HG03520 (cell line): ENCODE measurements at regions not wholly inside any gene's neighbourhood (a gene's known extent, or its start where the extent isn't known, plus 50 kb on each side); places are given as distances from the start of the nearest gene placed in this dataset.

ENCODE experiments used
- ATAC-seq: cut with Tn5 transposase; IDR thresholded peaks from one replicate; pipeline ENCODE4 v1.9.1; 2021; ENCODE audit warnings: mild to moderate bottlenecking, moderate library complexity; ENCODE audit not compliant: unreplicated experiment

DNA sequence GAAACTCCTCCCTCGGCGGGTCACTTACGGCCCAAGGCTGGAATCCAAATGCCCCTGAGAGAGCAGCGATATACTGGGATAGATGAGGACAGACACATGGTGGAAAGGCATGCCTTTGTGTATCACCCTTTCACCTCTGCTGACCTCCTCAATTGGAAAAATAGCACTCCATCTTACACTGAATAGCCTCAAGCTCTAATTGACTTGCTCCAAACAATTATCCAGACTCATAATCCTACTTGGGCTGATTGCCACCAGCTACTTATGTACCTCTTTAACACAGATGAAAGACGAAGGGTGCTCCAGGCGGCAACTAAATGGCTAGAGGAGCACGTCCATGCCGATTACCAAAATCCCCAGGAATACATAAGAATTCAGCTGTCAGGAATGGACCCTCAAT lies 1142.2 kb downstream of the ARAP2 start:
- no peak for ATAC-seq

- ATAC-seq = no peak
Observed at GRCh38 chr4:35105486-35105885, 1138.8 kb downstream of the ARAP2 start.

GRCh38 chr4:35106091-35106734 lies 1138.1 kb downstream of the ARAP2 start:
- no peak for ATAC-seq

DNA sequence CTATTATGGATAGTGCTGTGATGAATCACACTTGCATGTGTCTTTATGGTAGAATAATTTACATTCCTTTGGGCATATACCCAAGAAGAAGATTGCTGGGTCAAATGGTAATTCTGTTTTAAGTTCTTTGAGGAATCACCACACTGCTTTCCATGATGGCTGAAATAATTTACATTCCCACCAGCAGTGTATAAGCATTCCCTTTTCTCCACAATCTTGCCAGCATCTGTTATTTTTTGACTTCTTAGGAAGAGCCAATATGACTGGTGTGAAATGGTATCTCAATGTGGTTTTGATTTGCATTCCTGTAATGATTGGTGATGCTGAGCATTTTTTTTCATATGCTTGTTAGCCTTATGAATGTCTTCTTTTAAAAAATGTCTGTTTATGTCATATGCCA lies 1120.2 kb downstream of the ARAP2 start:
- no peak for ATAC-seq

DNA sequence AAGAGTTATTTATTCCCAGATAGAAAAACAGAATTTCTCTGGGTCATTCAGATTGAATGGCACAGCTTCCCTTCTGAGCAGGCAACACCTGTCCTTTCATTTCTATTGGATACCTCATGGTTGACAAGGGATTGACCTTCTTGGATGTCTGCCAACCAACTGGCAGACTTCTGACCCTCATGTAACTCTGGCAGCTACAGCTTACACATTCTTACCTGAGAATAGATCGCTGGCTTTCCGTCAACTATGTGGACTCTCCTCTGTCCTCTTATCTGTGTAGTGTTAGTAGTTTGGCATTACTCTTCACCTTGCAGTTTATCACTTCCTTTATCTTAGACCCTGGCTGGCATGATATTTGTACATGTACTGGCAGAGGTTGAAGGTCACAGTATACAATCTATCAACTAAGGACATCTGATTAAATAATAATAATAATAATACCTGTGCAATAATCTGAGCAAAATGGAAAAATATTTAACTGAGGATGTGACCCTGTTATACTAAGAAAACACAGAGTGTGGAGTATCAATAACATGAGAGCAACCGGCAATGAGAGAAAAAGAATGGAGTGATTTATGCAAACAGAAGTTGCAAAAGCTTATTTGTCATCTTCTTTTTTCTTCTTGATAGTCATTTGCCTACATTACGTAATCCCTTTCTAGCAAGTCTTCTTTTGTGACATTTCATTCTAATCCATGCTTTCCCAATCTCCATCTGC lies 1118.2 kb downstream of the ARAP2 start:
- ATAC-seq = no peak

DNA sequence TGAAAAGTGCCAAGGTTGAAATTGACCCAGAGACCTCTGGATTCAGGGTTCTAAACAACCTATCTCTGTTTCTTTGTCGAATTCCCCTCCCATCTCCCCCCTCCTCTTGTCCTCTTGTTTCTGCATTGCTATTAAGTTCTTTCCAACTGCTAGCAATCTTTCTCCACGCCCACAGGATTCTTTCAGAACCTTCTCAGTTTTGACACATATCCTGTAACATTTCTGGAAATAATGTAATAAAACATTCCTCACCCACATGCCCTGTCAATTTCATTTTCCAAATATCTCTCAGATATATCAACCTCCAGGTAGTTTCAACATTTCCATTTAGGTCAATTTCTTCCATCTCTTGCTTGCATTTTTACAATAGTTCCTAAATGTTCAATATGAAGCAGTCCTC lies 1105.9 kb downstream of the ARAP2 start:
- no peak for ATAC-seq

- ATAC-seq = no peak
Observed at GRCh38 chr4:35147761-35148160, 1096.6 kb downstream of the ARAP2 start.

- ATAC-seq = no peak
Observed at GRCh38 chr4:35151816-35152572, 1092.3 kb downstream of the ARAP2 start.

DNA sequence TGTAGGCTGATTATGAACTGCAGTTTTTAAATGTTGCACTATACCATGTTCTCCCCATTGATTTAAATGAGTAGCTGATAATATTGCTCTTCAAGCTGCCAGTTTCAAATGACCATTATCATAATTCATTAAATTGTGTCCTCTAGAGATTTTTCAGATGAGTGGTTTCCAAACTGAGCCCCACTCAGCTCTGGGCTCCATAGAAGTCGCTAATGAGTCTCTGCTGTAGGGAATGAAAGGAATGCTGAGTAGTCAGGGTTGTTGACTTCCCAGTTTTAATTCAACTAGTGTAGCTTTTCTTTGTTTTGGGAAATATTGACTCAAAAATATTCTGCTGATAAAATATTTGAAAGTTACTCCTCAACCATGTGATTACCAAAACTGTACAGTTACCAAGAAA lies 1081.1 kb downstream of the ARAP2 start:
- ATAC-seq = no peak

GRCh38 chr4:35164063-35164462 lies 1080.3 kb downstream of the ARAP2 start:
- no peak for ATAC-seq

DNA sequence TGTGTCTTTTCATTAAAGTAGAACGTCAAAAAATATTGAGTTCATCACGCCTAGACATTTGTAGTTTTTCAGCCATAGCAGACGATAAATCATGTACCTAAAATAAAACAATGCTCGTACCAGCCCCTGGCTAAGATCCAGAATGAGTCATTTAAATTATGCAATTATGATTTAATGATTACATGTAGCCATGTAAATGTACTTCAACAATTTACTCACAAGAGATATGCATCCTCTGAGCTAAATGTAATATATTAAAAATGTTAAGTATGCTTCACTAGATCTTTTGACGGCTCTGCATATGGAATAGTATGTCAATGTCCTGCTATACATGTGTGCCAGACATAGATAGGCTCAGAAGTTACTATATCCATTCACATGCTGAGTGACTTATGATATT lies 1077.8 kb downstream of the ARAP2 start:
- ATAC-seq = no peak

- ATAC-seq = no peak
Observed at GRCh38 chr4:35167385-35167784, 1076.9 kb downstream of the ARAP2 start.

GRCh38 chr4:35175487-35175886 lies 1068.8 kb downstream of the ARAP2 start:
- ATAC-seq = no peak

- ATAC-seq = no peak
Observed at GRCh38 chr4:35175894-35176293, 1068.4 kb downstream of the ARAP2 start.

GRCh38 chr4:35182451-35182850 lies 1061.9 kb downstream of the ARAP2 start:
- no peak for ATAC-seq

- no peak for ATAC-seq
Observed at GRCh38 chr4:35189988-35190613, 1054.2 kb downstream of the ARAP2 start.

- no peak for ATAC-seq
Observed at GRCh38 chr4:35201403-35201802, 1042.9 kb downstream of the ARAP2 start.

GRCh38 chr4:35216636-35217035 lies 1027.7 kb downstream of the ARAP2 start:
- ATAC-seq = no peak

DNA sequence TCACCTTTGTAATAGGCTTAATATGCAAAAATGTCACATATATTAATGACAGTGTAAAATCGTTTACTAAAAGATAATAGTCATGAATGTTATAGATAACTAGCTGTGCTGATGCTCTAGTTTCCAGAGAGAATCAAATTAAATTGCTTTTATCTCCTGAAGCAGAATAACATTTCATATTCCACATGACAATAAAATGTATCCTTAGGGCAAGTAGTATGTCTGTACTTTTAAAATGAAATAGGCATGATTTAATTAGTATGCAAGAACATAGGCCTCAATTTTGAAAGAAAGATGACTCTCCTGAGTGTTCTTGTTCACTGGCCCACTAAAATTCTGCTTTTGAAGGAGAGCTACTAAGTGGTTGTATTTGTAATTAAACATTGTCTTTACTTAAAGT lies 1027.0 kb downstream of the ARAP2 start:
- ATAC-seq = no peak

DNA sequence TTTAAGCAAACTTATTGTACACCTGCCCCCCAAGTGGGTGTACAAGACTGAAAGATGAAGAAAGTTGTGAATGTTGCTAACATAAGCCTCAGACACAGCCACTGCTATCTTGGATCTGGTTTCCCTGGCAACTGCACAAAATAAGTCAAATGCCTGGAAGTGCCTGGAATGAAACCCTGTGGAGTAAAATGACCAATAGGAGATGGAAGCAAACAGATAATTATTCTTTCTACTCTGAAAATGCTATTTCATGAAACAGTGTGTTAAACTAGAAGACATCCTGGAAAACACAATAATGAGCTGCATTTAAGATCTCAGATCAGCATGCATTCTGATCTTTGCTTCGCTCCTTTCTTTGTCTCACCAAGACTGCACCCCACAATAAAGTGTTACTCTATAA lies 1016.0 kb downstream of the ARAP2 start:
- no peak for ATAC-seq

DNA sequence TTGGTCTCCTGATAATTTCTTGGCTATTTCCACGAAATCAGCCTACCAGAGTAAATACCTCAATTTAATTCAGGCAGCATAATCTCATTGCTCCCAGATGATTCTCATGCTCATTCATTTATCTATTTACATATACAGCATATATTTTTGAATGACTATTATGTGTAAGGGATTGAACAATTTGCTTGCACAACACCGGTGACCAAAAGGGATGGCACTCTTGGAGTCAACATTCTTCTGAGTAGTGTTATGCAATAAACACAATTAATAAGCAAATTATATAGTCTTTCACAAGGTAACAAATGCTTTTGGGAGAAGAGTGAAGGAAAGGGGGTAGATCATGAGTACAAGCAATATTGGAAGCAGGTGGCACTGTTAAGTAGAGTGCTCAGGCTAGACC lies 1015.3 kb downstream of the ARAP2 start:
- no peak for ATAC-seq

- ATAC-seq = no peak
Observed at GRCh38 chr4:35237924-35238323, 1006.4 kb downstream of the ARAP2 start.
